Stomach (tissue), 8 donors: ENCODE measurements at regions not wholly inside any gene's neighbourhood (a gene's known extent, or its start where the extent isn't known, plus 50 kb on each side); places are given as distances from the start of the nearest gene placed in this dataset.

Experiments
- DNase-seq, 2 donors: peaks; one replicate each; pipeline versions ENCODE4 v3.0.0 to v3.0.0-alpha.2; 2013 to 2019
- H3K27ac ChIP-seq, 5 donors: fragments of 200-600 bp in 4 of 5; sonication (generic) in 4 of 5; one replicate each; pipeline ENCODE4 v1.5.1; 2013 to 2019; ENCODE audit warnings: mild to moderate bottlenecking in 1 of 5, moderate library complexity in 1 of 5
- H3K27me3 ChIP-seq, 3 donors: fragments of 200-600 bp; sonication (generic); one replicate each; pipeline ENCODE4 v1.5.1; 2017 to 2019; ENCODE audit warnings: mixed run types in 1 of 3
- H3K36me3 ChIP-seq, 4 donors: fragments of 200-600 bp; sonication (generic); 1 replicate in 3 of 4; 2 replicates in 1 of 4; pipeline ENCODE4 v1.5.1; 2016 to 2019
- H3K4me1 ChIP-seq, 4 donors: fragments of 200-600 bp; sonication (generic); one replicate each; pipeline ENCODE4 v1.5.1; 2016 to 2019
- H3K4me3 ChIP-seq, 4 donors: fragments of 200-600 bp; sonication (generic) in 3 of 4; one replicate each; pipeline ENCODE4 v1.5.1; 2016 to 2019; ENCODE audit warnings: mild to moderate bottlenecking in 1 of 4
- H3K9me3 ChIP-seq, 4 donors: fragments of 200-600 bp; sonication (generic); one replicate each; pipeline ENCODE4 v1.5.1; 2016 to 2019
- CTCF ChIP-seq, 7 experiments: fragments of 450-650 bp in 4 of 7; fragments of 200-600 bp in 3 of 7; sonication (generic) in 3 of 7; IDR thresholded peaks; one replicate each; pipeline ENCODE4 v1.5.1; 2016 to 2019; ENCODE audit warnings: antibody characterized with exemption in 7 of 7, control low read depth in 2 of 7, mild to moderate bottlenecking in 1 of 7
- EP300 ChIP-seq: sonication (generic); formaldehyde crosslinking; IDR thresholded peaks from one replicate; pipeline ENCODE4 v1.6.1; 2017; ENCODE audit warnings: antibody characterized with exemption
- POLR2A ChIP-seq, 4 donors: fragments of 450-650 bp; IDR thresholded peaks; one replicate each; pipeline ENCODE4 v1.6.1; 2016; ENCODE audit warnings: antibody characterized with exemption in 4 of 4, control low read depth in 2 of 4, mild to moderate bottlenecking in 1 of 4, moderate library complexity in 1 of 4
- POLR2AphosphoS5 ChIP-seq, 3 donors: sonication (generic); formaldehyde crosslinking; IDR thresholded peaks; one replicate each; pipeline ENCODE4 v1.6.1; 2016; ENCODE audit warnings: antibody characterized with exemption in 3 of 3
- WGBS, 5 donors: extraction: QIAGEN DNeasy Blood & Tissue Kit in 3 of 5; methylation state at CpG; one replicate each; pipeline versions ENCODE4 v1.1.5 to v1.1.7; 2013 to 2018; 5-methylcytosine and 5-hydroxymethylcytosine counted together
- intact Hi-C: fragments of 100-400 bp; cut with DNase I; formaldehyde crosslinking; loops from one replicate; pipeline ENCODE4 v1.15.1; 2023; ENCODE audit warnings: low total_unique reads
- donor health status: healthy with polysubstance abuse.
- donor health status: Bipolar disorder and iron deficiency.
- donor health status: healthy.

- no peaks in the 10 kb centered on the region for H3K27me3 ChIP-seq
- no peak overlapping the region for H3K27ac ChIP-seq
- no peak for TF ChIP-seq POLR2AphosphoS5 (IDR thresholded peaks at IDR 0.05)
- no peak for TF ChIP-seq CTCF (IDR thresholded peaks at IDR 0.05)
- TF ChIP-seq POLR2A (IDR thresholded peaks at IDR 0.05), result no peak
- no peak for TF ChIP-seq EP300
- intact Hi-C loops, result no loop called here
- H3K9me3 ChIP-seq, result peaks cover 0 to 10% (median 2%) of the 10 kb centered on the region in 4 donors
- no peak overlapping the region for H3K4me3 ChIP-seq
- no peaks in the 10 kb centered on the region for H3K36me3 ChIP-seq
- 65 to 88% (median 87%) methylated on average over 1 of the region's 1 CpG for WGBS, 5 donors
- no peaks in the 10 kb centered on the region for H3K4me1 ChIP-seq
- no peak for DNase-seq
These were observed 601.2 kb downstream of the LMO4 start for GRCh38 chr1:87929906-87930305.

GRCh38 chr1:87930796-87931195 is 602.1 kb downstream of the LMO4 start:
- 51 to 100% (median 93%) methylated on average over 1 of the region's 1 CpG for WGBS, 5 donors
- TF ChIP-seq EP300 (no peak), POLR2AphosphoS5 (IDR thresholded peaks at IDR 0.05) (no peak), POLR2A (IDR thresholded peaks at IDR 0.05) (no peak), CTCF (IDR thresholded peaks at IDR 0.05) (no peak)

GRCh38 chr1:87933171-87933570 is 604.5 kb downstream of the LMO4 start:
- Histone ChIP-seq H3K9me3 (peaks cover 0 to 10% (median 2%) of the 10 kb centered on the region in 4 donors), H3K4me1 (no peaks in the 10 kb centered on the region), H3K27me3 (no peaks in the 10 kb centered on the region), H3K4me3 (no peak overlapping the region), H3K36me3 (no peaks in the 10 kb centered on the region), H3K27ac (no peak overlapping the region)
- WGBS, 5 donors, result 84 to 93% (median 91%) methylated on average over 6 of the region's 6 CpGs
- intact Hi-C loops, result no loop called here
- TF ChIP-seq EP300 (no peak), CTCF (IDR thresholded peaks at IDR 0.05) (no peak), POLR2A (IDR thresholded peaks at IDR 0.05) (no peak), POLR2AphosphoS5 (IDR thresholded peaks at IDR 0.05) (no peak)
- DNase-seq, result no peak

More at GRCh38 chr1:87930796-87931195, 602.1 kb downstream of the LMO4 start:
- Histone ChIP-seq H3K27ac (no peak overlapping the region), H3K36me3 (no peaks in the 10 kb centered on the region), H3K4me1 (no peaks in the 10 kb centered on the region), H3K27me3 (no peaks in the 10 kb centered on the region), H3K9me3 (peaks cover 0 to 10% (median 2%) of the 10 kb centered on the region in 4 donors), H3K4me3 (no peak overlapping the region)
- no peak for DNase-seq
- intact Hi-C loops, result no loop called here

GRCh38 chr1:87935130-87935529 is 606.5 kb downstream of the LMO4 start:
- TF ChIP-seq CTCF (IDR thresholded peaks at IDR 0.05) (no peak), POLR2AphosphoS5 (IDR thresholded peaks at IDR 0.05) (no peak), EP300 (no peak), POLR2A (IDR thresholded peaks at IDR 0.05) (no peak)
- no peak overlapping the region for H3K4me3 ChIP-seq
- H3K27me3 ChIP-seq, result no peaks in the 10 kb centered on the region
- no peaks in the 10 kb centered on the region for H3K36me3 ChIP-seq
- H3K4me1 ChIP-seq, result no peaks in the 10 kb centered on the region
- H3K9me3 ChIP-seq, result peaks cover 0 to 10% (median 2%) of the 10 kb centered on the region in 4 donors
- WGBS, 5 donors, result 83 to 92% (median 84%) methylated on average over 2 of the region's 2 CpGs
- no peak overlapping the region for H3K27ac ChIP-seq
- DNase-seq, result no peak
- intact Hi-C loops, result no loop called here
